GM18870 (cell line): ENCODE measurements at regions not wholly inside any gene's neighbourhood (a gene's known extent, or its start where the extent isn't known, plus 50 kb on each side); places are given as distances from the start of the nearest gene placed in this dataset.
"Not testable (repeated sequence)": the region's sequence is repeated elsewhere in the genome, so short reads cannot be mapped to it uniquely, and the experiment has no call there.

Experiments
- ATAC-seq: cut with Tn5 transposase; IDR thresholded peaks from one replicate; pipeline ENCODE4 v1.9.1; 2021; ENCODE audit warnings: moderate library complexity; ENCODE audit not compliant: unreplicated experiment

DNA sequence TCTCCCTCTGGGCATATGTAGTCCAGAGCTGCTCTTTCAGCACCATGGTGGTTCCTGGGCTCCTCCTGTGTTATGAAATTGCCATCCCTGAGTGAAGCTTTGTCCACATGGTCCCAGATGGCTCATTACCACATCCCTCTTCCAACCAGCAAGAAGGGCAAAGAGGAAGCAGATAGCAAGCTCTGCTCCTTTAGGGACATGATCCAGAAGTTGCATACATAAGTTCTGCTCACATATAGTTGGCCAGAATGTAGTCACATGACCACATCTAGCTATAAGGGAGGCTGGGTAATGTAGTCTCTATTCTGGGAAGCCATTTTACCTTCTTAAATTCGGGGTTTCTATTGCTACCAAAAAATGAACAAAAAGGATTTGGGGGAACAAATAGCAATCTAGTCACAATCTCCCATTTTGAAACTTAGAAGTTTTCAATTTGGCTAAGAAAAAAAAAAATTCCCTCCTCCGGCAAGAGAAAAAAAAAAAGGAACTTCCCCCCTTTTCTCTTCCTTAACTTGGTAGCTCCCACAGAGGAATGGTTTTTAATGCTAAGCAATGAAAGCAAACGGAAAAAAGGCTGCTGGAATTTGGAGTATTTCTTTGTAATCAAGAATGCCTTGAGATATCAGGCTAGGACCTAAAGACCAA lies 88.2 kb upstream of the USP9X start:
- ATAC-seq = no peak

DNA sequence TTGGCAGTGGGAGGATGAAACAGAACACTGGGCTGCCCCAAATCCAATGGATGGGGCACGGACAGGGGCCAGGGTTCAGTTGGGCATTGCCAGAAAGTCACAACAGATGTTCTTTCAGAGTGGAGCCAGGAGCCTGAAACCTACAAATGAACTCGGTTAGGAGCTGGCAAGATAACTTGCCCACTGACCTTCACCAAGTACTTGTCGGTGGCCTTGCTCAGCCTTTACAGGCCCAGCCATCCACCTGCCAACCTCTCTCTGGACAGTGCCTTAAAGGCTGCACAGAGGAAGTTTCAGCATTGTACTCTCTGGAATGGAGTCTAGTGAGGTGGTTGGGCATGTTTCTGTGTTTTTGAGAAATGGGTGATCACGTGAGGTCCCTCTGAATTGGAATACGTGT lies 87.1 kb upstream of the USP9X start:
- no peak for ATAC-seq

DNA sequence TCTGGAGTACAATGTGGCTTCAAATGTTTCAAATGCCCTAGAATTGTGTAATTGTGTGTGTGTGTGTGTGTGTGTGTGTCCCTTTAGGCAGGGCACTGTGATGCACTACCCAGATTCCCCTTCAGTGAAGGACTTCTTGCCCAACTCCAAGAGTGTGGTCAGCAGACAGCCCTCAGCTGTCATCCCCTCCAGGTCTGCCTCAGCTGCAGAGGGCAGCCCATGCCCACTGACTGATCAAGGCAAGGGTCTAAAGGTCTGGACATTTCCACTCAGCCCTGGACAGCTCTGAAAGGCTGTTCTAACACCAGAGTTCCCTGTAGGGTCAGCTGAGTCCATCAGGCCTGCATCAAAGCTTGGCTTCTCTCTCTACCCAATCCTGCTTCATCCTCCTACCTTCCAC lies 83.9 kb upstream of the USP9X start:
- ATAC-seq = no peak

DNA sequence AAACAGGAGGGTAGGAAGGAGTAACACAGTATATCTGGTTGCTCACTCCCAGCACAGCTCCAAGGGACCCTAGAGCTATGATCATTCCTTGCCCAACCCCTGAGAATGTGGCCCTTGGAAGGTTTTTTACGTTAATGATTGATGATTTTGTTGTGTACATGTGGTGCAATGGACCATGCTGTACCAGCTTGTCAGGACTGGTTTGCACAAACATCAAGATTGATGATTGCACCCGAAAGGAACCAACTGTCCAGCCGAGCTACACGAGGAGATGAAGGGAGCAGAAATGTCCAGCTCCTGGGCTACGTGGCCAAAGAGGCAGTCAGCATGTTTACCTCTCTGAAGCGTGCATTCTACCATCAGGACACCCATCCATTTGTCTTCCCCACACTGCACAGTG lies 83.2 kb upstream of the USP9X start:
- ATAC-seq = no peak

DNA sequence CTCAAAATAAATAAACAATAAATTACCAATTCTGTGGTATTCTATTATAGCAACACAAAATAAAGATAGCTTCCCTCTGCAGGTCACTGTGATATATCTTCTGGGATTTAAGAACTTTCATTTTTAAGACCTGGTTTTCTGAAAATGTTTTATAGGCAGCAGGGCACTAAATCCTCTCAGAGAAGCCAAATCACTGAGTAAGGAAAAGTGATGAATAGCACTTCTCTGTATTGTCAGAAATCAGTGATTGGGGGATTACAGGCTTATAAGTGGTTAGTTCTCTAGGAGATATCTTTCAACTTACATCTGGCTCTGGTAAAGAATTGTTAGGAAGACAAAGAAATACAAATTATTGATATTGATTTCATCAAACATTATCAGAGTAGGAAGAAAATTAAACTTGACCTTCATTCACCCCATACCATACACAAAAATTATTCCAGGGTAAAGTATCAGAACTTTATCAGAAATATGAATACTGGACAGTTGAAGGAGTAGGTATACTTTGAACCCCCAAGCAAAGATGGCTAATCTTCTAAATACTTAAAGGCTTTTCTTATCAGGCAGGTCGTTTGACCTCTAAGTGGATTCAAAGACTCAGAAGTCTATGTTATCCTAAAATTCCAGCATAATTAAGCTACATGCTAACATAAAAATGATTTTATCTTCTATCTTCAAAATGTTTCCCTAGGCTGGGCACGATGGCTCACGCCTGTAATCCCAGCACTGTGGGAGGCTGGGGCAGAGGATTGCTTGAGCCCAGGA lies 81.6 kb upstream of the USP9X start:
- no peak for ATAC-seq

DNA sequence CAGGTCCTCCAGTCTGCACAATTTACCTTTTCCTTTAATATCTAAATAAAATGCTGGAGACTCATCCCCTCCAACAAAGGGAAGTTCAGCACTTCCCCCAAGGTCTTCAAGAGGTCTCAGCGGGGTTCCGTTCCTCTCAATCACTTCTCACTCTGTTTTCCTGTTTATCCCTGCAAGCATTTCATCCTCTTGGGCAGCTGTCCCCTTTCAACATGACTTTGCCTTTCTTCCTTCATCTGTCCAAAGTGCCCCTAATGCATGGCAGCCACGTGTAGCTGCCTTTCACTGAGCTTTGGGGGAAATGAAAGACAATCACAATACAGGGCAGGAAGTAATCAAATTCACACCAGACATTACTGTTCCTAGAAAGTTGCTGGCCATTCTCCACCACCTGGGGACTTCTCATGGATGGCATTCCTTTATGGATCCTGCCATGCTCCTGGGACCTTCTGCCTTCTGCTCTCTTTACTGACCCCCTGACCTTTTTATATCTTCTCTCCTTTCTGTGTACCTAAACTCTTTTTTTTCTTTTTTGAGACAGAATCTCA lies 79.7 kb upstream of the USP9X start:
- ATAC-seq = no peak

DNA sequence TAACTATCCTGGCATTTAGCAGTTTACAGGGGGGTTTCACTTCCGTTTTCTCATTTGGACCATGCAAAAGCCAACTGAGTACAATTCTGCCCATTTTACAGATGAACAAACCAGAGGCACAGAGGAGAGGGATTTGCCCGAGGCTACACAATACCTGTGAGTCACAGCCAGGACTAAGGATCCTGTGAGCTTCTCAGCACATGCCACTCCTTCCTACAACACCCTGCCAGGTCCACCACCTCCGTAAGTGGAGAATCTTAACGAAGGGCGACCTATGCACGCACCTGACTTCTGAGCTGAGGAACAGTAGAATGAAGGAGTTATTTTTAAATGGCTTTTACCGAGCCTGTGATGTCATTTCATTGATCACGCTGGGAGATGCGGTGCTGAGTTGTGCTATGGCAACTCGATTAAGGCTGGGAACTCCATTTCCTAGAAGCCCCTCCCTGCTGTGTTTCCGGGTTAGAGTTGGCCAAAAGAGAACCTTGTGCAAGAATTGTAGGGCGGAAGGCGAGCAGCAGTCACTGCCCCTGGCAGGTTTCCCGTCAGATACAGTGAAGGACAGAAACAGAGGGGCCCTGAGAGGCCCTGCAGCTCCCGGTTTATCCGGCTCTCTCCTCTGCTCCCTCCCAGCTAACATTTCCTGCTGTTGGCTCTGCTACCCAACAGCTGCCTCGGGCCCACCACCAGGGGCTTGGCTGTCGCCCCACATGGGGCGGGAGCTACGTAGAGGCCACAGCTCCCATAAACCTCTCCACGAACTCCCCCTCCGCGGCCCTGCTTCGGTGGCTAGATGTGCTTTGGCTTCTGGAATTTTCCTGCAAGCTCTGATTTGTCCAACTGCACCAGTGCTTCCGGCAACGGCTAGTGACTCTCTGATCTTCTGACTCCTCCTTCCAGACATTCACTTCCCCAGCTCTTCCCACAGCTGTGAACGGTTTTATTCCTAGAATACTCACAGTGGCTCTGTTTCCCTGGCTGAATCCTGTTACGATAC lies 75.1 kb upstream of the USP9X start:
- no peak for ATAC-seq

DNA sequence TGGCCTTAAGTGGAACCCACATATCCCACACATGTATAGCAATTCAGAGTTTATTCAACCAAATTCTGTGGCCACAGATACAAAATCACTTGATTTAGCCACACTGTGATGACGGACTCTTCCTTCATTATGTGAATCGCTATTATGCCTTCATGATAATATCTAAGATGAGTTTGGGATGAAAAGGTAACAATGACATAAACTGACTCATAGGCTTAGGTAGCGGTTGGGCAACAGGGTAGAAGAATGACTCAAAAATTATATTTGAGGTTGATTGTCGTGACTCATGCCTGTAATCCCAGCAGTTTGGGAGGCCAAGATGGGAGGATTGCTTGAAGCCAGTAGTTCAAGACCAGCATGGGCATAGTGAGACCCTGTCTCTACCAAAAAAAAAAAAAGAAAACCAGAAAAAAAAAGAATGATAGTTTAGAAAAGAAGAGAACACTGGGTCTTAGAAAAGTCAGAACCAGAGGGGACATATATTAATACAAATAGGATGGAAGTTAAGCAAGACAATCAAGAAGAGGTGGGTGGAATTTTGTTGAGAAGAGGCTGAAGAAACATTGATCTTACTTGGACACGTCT lies 70.4 kb upstream of the USP9X start:
- ATAC-seq = no peak

DNA sequence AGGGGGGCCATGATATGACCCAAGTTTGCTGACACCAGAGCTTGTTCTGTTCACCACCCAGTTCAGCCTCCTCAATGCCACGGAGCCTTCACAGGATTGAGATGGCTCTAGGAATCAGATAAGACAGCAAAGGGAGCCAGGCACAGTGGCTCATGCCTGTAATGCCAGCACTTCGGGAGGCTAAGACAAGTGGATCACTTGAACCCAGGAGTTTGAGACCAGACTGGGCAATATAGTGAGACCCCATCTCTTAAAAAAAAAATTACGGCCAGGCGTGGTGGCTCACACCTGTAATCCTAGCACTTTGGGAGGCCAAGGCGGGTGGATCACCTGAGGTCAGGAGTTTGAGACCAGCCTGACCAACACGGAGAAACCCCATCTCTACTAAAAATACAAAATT lies 67.5 kb upstream of the USP9X start:
- not testable (repeated sequence) for ATAC-seq

DNA sequence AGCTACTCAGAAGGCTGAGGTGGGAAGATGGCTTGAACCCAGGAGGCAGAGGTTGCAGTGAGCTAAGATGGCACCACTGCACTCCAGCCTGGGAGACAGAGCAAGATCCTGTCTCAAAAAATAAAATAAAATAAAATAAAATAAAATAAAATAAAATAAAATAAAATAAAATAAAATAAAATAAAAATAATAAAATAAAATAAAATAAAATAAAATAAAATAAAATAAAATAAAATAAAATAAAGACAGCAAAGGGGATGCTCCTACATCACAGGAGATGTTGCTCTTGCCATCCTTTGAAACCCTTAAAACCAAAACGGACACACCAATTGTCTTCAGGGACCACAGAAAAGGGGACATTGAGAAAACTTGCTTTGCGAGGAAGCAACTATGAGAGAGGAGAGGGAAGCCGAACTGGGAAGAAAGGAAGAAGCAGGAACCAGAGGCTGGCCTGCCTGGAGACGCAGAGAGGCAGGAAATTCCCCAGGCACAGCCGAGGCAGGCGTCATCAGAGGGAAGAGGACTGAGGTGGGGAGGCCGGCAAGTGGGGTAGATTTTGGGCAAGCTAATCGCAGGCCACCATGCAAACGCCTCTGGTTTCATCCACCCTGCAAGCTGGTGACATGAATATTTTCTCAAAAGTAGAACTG lies 66.7 kb upstream of the USP9X start:
- ATAC-seq = not testable (repeated sequence)

DNA sequence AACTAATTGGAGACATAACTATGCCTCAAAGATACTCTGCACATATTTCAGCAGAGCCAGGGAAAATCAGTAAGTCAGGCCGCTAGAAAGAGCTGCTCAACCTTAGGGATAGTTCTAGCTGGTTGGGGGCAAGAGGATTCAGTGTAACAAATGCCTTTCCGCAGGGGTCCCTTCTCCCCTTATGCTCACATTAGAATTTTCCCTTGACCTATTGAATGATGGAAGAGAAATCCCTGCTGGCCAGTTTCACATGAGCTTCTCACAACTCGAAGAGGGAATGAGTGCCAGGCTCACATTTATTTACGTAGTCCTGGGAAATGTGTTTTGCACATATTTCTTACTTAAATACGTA lies 66.2 kb upstream of the USP9X start:
- ATAC-seq = no peak

DNA sequence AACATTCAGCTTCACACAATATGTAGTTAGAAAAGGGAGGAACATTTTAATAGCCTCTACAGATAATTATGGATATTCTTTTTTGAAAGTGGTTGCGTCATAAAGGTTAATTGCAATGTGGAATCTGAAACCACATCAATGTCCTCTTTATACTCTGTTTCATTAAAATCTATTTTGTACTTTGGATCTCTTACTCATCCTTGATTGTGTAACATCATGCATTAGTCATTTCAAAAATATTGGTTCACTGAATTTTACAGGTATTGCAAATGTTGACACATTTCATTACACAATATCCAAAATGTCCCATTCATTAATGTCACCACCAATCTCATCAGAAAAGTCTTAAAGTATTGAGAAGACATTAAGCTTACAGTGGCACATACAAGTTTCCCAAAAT lies 62.7 kb upstream of the USP9X start:
- no peak for ATAC-seq

DNA sequence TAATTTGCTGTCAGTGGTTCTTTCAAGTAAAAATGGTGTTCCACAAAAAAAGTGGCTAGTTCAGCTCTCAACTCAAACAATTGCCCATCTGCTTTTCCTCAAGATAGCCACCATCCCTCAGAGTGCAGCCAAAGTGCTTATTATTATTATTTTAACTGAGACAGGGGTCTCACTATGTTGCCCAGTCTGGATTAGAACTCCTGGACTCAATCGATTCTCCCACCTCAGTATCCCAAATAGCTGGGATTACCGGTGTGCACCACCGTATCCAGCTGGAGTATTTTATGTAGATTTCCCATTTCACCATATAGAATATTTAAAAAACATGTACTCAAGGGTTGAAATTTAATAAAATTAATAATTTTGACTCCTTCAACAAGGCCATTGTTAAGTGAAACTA lies 62.1 kb upstream of the USP9X start:
- no peak for ATAC-seq

DNA sequence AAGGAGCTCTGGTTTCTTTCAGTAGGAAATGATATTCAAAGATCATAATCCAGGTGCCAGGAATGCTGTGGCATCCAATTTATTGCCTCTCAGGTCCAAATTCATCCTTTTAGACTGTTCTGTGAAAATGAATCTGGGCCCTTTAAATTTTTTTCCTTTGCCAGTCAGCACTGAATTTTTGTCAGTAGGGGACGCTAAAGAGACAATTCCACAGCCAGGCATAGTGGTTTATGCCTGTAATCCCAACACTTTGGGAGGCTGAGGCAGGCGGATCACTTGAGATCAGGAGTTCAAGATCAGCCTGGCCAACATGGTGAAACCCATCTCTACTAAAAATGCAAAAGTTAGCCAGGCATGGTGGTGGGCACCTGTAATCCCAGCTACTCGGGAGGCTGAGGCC lies 60.9 kb upstream of the USP9X start:
- ATAC-seq = not testable (repeated sequence)

DNA sequence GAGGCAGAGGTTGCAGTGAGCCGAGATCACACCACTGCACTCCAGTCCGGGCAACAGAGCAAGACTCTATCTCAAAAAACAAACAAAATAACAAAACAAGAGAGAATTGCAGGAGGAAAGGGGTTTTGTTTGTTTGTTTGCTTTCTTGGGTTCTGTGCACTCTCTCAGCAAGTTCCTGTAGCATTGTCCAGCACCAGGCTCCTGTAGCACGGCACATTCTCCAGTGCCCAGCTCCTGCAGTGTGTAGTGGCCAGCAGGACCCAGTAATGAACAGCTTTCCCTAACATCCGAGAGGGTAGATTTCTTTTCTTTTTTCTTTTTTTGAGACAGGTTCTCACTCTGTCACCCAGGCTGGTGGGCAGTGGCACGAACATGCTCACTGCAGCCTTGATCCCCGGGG lies 60.5 kb upstream of the USP9X start:
- no peak for ATAC-seq

DNA sequence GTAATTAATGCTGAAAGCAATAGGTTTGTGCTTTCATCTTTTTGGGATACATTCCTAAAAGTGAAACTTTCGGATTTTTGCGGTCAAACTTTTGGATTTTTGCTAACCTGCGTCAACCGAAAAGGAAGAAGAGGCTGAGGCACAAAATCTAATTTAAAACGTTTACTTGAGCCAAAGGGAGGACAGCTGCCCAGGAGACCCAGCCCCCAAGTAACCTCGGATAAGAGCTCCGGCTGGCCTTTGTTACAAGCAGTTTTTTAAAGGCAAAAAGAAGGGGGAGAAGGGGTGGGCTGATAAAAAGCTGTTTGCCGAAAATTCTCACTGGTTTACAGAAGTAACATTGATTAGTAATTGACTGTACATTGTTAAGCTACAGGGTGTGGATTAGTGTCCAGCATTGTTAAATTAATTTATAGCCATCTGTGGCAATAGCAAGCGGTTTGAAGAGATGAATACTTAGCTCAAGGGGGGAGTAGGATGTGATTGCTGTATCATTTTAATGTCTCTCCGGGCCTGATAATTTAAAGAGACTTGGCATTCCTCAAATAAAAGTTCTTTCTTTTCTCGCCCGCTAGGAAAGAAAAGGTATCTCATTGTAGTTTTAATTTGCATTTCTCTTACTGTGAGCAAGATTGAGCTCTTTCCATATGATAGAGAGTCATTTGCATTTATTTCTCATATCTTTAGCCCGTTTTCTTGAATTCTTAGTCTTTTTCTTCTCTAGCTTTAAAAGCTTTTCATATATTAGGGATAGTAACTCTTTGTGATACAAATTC lies 59.1 kb upstream of the USP9X start:
- ATAC-seq = no peak

DNA sequence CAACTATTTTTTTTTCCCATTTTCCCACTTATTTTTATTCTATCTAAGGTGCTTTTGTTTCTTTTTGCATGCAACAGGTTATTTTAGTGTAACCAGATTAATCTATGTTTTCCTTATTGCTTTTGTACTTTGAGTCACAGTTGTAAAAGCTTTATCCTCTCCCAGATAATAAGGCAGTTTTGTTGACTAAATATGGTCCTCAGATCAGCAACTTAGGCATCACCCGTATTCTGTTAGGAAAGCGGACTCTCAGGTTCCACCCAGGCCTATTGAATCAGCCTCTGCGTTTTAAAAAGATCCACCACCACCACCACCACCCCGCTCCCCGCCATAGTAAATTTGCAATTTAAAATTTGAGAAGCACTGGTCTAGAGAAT lies 58.6 kb upstream of the USP9X start:
- ATAC-seq = no peak

DNA sequence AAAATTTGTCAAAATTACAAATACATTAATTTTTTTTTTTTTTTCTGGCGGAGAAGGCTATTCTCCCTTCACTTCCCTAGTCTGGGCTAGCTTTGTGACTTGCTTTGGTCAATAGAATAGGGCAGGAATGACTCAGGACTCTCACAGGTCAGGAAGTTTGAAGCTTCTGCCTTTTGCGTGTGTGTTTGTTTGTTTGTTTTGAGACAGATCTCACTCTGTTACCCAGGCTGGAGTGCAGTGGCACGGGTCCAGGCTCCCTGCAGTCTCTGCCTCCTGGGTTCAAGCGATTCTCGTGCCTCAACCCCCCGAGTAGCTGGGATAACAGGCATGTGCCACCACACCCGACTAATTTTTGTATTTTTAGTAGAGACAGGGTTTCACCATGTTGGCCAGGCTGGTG lies 55.9 kb upstream of the USP9X start:
- ATAC-seq = no peak

DNA sequence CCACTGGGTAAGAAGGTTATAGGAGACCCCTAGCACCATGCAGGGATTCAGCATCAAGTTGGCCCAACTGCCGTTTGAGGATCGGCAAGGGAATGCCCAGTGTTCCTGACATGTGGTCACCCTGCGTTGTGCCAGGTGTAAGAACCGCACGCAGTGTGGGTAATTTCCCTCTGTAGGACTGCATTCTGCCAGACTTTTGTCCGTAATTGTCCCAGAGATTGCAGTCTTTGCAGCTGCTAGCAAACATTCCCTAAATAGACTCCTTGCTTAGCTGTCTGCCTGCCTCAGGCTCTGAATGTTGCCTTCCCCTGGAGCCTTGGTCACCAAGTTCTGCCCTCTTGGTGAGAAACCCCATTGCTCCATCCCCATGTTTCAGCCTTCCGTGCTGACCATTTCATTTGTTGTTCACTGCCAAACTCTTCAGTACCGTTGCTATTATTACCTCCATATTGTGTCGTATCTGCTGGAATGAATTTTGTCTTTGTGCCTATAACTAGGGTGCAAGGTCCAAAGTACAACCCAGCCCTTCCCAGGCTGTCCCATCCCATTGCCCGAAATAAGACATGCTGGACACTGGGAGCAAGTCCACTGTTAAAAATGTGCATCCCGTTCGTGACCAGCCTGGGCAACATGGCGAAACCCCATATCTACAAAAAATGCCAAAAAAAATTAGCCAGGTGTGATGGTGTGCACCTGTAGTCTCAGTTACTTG lies 53.8 kb upstream of the USP9X start:
- ATAC-seq = no peak
